ENCODE measurements at regions not wholly inside any gene's neighbourhood (a gene's known extent, or its start where the extent isn't known, plus 50 kb on each side); places are given as distances from the start of the nearest gene placed in this dataset.
"Not testable (repeated sequence)": the region's sequence is repeated elsewhere in the genome, so short reads cannot be mapped to it uniquely, and the experiment has no call there.

GRCh38 chr3:62926494-62926893 is 51.3 kb upstream of the CADPS start:
- intact Hi-C loops (cut with DNase I) = no loop called here

GRCh38 chr3:62928256-62928655 is 53.0 kb upstream of the CADPS start:
- intact Hi-C loops (cut with DNase I) = no loop called here
- no peak for DNase-seq (ENCODE audit: low spot score)

More at GRCh38 chr3:62926494-62926893, 51.3 kb upstream of the CADPS start:
- no peak for DNase-seq (ENCODE audit: low spot score)

DNA sequence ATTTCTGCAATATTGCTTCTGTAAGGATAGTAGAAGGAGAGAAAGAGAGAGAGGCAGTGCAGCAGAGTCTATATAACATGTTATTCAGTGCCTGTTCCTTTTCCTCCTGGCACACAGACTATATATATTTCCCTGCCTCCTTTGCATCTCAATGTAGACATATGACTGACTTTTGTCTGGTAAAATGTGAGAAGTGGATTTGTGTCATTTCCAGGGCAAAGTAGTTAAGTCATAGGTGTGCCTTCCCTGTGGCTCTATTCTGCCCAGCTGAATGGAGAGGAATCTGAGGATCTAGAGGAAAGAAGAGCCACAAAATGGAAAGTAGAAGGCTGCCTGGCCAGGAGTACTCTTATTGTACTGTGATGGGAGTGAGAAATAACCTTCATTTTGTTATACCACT is 54.6 kb upstream of the CADPS start:
- intact Hi-C loops (cut with DNase I) = no loop called here
- DNase-seq (ENCODE audit: low spot score) = no peak

- DNase-seq (ENCODE audit: low spot score) = no peak
- intact Hi-C loops (cut with DNase I) = no loop called here
These were observed 60.6 kb upstream of the CADPS start for GRCh38 chr3:62935793-62936192.

DNA sequence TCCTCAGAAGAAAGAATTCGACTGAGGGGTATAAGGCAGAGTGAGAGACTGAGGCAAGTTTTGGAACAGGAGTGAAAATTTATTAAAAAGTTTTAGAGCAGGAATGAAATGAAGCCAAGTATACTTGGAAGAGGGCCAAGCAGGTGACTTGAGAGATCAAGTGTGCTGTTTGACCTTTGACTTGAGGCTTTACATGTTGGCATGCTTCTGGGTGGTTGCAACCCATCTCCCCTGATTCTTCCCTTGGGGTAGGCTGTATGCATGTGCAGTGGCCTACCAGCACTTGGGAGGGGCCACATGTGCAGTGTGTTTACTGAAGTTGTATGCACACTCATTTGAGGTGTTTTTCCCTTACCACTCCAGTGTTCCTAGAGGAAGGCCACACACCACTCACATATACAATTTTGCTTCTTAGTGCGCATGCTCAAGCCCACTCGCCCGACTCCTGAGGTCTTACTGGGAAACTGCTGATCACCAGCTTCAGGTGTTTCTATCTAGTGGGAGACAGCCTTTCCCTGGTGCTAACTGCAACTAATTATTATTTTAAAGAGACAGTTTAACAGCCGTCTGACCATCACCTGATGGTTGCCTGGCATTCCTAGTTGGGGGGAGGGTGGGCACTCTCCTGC is 61.5 kb upstream of the CADPS start:
- DNase-seq (ENCODE audit: low spot score) = no peak
- intact Hi-C loops (cut with DNase I) = no loop called here

DNA sequence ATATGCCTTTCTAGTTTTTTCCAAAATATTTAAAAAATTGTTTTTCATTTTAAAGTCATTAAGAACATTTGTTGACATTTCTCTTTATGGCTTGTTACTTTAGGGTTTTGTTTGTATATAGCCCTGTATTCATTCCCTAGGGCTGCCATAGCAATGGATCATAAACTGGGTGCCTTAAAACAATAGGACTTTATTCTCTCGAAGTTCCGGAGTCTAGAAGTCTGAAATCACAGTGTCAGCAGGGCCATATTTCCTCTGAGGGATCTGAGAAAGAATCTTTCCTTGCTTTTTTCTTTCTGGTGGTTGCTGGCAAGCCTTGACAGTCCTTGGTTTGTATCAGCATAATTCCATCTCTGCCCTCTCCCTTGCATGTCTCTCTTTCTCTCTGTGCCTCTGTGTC is 63.4 kb upstream of the CADPS start:
- intact Hi-C loops (cut with DNase I) = no loop called here
- no peak for DNase-seq (ENCODE audit: low spot score)

DNA sequence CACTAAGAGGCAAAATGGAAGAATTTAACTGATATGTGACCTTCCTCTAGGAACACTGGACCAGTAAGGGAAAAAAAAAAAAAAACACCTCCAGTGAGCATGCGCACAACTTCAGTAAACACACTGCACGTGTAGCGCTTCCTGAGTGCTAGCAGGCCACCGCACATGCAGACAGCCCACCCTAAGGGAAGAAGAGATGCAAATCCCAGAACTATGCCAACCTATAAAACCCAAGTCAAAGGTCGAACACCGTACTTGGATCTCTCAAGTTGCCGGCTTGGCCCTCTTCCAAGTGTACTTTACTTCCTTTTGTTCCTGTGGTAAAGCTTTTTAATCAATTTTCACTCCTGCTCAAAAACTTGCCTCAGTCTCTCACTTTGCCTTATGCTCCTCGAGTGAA is 64.5 kb upstream of the CADPS start:
- intact Hi-C loops (cut with DNase I) = loop anchor here in 1 of 2 donors (10.0 kb wide), 1 partner anchor 75 kb away; no protein-coding TSS in a partner anchor
- no peak for DNase-seq (ENCODE audit: low spot score)

DNA sequence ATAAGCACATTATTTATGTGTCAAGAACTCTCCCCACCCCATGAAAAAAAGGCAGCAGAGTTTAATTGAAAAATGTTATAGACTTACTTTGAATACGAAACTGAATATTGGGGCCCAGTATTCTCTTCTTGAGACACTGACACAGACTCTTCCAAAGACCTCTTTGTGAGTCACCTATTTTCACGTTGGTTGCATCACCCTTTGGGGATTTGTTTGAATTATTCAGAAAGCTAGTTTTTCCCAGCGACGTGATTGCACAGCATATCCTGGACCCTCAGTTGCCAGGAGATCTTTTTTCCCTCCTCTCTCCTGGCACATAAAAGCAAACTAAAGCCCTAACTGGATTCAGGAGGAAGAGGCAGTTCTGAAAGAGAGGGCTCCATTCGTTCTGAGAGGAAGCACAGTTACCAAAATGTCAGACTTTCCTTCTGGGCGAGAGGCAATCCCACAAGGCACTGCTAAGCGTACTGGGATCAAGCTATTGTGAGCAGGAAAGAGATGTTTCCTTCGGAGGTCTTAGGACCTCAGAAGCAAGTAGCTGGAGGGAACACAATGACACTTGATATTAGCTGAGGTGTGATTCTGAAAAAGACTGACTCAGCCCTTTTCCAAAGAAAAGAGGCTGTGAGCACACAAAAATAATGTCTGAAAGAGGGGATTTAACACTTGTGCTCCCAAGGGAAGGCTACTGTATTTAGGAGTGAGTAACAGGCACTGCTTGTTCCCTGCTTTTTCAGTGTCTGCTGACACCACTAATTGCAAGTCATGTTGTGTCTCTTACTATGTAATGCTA is 65.8 kb upstream of the CADPS start:
- intact Hi-C loops (cut with DNase I) = loop anchor here in 1 of 2 donors (10.0 kb wide), 1 partner anchor 76 kb away; no protein-coding TSS in a partner anchor
- no peak for DNase-seq (ENCODE audit: low spot score)

- intact Hi-C loops (cut with DNase I) = loop anchor here in 1 of 2 donors (10.0 kb wide), 1 partner anchor 77 kb away; no protein-coding TSS in a partner anchor
- DNase-seq (ENCODE audit: low spot score) = no peak
These were observed 67.0 kb upstream of the CADPS start for GRCh38 chr3:62942227-62942626.

DNA sequence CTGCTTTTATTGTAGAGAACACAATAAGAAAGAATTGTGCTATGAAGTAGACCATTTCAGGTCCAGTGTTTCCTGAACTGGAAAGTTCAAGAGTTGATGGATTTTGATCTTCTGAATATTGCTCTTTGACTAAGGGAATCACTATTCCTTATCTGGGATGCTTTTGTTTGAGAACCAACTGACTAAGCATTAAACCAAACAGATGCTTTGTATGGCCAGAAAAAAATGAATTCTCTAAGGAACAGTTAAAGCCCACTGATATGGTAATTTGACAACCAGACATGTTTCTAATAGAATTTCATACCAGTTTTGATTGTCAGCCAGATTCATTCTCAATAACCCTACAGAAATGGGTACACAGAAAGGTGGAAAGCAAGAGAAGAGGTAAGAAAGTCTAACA is 67.5 kb upstream of the CADPS start:
- intact Hi-C loops (cut with DNase I) = loop anchor here in 1 of 2 donors (10.0 kb wide), 1 partner anchor 78 kb away; no protein-coding TSS in a partner anchor
- DNase-seq (ENCODE audit: low spot score) = no peak

GRCh38 chr3:62948921-62949320 is 73.7 kb upstream of the CADPS start:
- intact Hi-C loops (cut with DNase I) = loop anchor here in 1 of 2 donors (10.0 kb wide), 1 partner anchor 84 kb away; no protein-coding TSS in a partner anchor
- no peak for DNase-seq (ENCODE audit: low spot score)

DNA sequence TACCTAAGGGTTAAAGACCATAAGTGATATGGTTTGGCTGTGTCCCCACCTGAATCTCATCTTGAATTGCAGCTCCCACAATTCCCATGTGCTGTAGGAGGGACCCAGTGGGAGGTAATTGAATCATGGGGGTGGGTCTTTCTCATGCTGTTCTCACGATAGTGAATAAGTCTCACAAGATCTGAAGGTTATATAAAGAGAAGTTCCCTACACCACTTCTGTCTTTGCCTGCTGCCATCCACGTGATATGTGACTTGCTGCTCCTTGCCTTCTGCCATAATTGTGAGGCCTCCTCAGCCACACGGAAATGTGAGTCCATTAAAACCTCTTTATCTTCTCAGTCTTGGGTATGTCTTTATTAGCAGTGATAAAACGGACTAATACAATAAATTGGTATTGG is 75.0 kb upstream of the CADPS start:
- intact Hi-C loops (cut with DNase I) = no loop called here
- no peak for DNase-seq (ENCODE audit: low spot score)

DNA sequence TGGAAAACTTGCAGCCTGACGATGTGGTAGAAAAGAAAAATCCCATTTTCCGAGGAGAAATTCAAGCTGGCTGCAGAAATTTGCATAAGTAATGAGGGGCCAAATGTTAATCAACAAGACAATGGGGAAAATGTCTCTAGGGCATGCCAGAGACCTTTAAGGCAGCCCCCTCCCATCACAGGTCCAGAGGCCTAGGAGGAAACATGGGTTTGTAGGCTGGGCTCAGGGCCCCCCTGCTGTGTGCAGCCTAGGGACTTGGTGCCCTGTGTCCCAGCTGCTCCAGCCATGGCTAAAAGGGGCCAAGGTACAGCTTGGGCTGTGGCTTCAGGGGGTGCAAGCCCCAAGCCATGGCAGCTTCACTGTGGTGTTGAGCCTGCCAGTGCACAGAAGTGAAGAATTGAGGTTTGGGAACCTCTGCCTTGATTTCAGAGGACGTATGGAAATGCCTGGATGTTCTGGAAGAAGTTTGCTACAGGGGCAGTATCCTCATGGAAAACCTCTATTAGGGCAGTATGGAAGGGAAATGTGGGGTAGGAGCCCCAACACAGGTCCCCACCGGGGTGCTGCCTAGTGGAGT is 75.9 kb upstream of the CADPS start:
- intact Hi-C loops (cut with DNase I) = no loop called here
- no peak for DNase-seq (ENCODE audit: low spot score)

DNA sequence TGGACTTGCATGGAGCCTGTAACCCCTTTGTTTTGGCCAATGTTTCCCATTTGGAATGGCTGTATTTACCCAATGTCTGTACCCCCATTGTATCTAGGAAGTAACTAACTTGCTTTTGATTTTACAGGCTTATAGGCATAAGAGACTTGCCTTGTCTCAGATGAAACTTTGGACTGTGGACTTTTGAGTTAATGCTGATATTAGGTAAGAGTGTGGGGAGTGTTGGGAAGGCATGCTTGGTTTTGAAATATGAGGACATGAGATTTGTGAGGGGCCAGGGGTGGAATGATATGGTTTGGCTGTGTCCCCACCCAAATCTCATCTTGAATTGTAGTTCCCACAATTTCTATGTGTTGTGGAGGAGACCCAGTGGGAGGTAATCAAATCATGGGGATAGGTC is 76.7 kb upstream of the CADPS start:
- intact Hi-C loops (cut with DNase I); DNase-seq (ENCODE audit: low spot score): not testable (repeated sequence)

DNA sequence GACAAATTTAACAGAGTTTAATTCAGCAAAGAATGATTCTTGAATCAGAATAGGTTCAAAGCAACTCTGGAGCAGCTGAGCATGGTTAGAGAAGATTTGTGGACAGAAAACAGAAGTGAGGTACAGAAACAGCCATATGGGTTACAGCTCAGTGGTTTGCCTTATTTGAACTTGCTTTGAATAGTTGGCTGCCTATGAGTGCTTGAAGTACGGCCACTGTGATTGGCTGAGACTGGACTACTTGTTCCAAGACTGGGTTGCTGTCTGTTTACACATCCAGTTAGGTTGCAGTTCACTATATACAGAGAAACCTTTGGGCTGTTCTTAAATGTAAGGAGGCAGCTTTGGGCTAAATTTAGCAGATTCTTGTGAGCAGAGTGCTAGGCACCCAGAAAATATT is 79.4 kb upstream of the CADPS start:
- no peak for DNase-seq (ENCODE audit: low spot score)
- intact Hi-C loops (cut with DNase I) = no loop called here

GRCh38 chr3:62955126-62955525 is 79.9 kb upstream of the CADPS start:
- intact Hi-C loops (cut with DNase I) = no loop called here
- no peak for DNase-seq (ENCODE audit: low spot score)

GRCh38 chr3:62956411-62956810 is 81.2 kb upstream of the CADPS start:
- intact Hi-C loops (cut with DNase I) = no loop called here

DNA sequence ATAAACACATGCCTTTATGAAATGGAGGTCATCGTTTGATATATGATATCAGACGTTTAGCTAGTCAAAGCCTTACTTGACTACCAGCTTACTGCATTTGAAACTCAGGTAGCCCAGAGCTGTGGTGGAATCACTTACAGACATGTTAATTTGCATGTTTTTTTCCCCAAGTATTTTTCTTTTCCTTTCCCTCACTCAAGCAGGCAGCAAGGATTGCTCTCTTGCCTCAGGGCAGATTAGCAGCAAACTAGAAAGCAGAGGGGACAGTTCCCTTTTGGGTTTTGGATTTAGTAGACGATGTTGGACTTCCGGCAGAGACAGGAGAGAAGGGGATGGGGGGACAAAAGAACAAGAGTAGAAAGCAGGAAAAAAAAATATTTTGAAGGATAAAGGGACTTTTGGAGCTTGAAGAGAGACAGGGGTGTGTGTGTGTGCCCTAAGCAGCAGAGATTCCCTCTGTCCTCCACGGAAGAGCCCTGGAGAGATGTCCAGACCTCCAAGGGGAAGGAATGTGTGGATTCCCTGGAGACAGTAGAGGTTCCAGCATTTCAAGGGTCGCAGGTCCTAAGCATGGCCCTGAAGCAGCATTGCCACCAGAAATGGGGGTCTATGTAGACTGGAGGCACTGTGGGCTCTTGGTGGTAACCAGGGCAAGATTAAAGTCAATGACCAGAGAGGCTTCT is 86.8 kb upstream of the CADPS start:
- intact Hi-C loops (cut with DNase I) = no loop called here

More at GRCh38 chr3:62956411-62956810, 81.2 kb upstream of the CADPS start:
- no peak for DNase-seq (ENCODE audit: low spot score)

GRCh38 chr3:62962714-62963113 is 87.5 kb upstream of the CADPS start:
- no peak for DNase-seq (ENCODE audit: low spot score)
- intact Hi-C loops (cut with DNase I) = no loop called here

More for the DNA sequence above, 86.8 kb upstream of the CADPS start:
- DNase-seq (ENCODE audit: low spot score) = no peak

DNA sequence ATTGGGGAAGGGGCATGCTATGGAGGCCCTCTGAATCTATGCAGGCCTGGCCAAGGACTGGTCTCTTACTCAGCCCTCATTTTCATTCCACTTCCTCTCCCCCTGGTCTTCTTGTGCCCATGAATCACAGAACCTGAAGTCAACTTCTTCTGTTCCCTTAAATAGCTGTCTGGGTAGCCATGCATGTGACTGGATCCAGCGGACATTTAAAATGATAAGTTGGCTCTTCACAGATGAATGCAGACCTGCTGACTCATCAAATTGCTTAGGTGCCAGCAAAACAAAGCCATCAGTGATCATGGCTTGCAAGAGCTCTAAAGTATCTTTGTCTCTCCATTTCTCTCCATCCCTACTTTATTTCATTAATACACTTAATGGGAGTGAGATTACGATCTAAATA is 90.1 kb upstream of the CADPS start:
- DNase-seq (ENCODE audit: low spot score) = no peak
- intact Hi-C loops (cut with DNase I) = no loop called here
